ENCODE measurements at regions not wholly inside any gene's neighbourhood (a gene's known extent, or its start where the extent isn't known, plus 50 kb on each side); places are given as distances from the start of the nearest gene placed in this dataset.

GRCh38 chr10:4532467-4532866, 293.5 kb upstream of the AKR1E2 start:
- TF ChIP-seq POLR2A (IDR thresholded peaks at IDR 0.05) (no peak), CTCF (IDR thresholded peaks at IDR 0.05) (no peak), EP300 (IDR thresholded peaks at IDR 0.05) (no peak), POLR2AphosphoS5 (IDR thresholded peaks at IDR 0.05) (peak in 1 of 4 donors; percentile 49)

Measured in sigmoid colon (tissue), 4 donors.